ENCODE measurements at regions not wholly inside any gene's neighbourhood (a gene's known extent, or its start where the extent isn't known, plus 50 kb on each side); places are given as distances from the start of the nearest gene placed in this dataset.
"Not testable (repeated sequence)": the region's sequence is repeated elsewhere in the genome, so short reads cannot be mapped to it uniquely, and the experiment has no call there.

DNA sequence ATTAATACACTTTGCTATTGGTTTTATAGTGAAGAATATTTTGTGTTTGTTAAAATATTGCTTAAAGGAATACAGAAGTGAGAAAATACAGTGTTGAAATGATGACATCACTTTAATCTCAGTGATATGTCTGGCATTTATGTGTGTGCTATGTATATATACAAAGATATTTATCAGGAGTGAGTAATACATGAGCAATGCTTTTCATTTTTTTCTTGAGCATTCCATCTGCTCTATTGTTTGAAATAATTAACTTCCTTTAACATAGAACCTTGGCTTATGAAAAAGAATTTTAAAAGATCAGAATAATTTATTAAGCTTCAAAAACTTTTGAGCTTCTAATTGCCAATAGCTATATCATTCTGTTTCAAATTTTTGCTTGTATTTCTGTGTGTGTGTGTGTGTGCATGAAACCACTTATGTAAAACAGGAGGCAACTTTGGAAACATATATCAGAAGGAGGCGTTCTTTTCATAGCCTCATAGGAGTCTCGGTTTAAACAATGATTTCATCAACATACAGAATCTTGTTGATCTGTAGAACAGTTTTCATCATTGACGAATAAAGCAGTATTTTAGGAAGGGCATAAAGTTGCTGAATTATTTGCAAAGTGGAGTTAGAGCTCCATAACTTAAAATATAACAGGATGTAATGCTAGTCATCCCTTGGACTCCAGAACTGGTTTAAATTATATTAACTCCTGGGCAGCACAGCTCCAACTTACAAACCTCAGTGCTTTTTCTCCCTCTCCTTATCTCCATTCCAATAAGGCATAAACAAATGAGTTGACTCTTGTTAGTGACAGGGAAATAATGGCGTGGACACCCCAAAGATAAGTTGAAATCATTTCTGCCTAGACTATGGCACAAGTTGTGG lies 228.4 kb upstream of the DGKB start:
- Histone ChIP-seq H3K36me3 (no peaks in the 10 kb centered on the region), H3K9me3 (no peaks in the 10 kb centered on the region), H3K4me3 (no peak overlapping the region), H3K27me3 (no peaks in the 10 kb centered on the region), H3K27ac (no peak overlapping the region), H3K4me1 (no peaks in the 10 kb centered on the region)
- TF ChIP-seq, protein P1, sequence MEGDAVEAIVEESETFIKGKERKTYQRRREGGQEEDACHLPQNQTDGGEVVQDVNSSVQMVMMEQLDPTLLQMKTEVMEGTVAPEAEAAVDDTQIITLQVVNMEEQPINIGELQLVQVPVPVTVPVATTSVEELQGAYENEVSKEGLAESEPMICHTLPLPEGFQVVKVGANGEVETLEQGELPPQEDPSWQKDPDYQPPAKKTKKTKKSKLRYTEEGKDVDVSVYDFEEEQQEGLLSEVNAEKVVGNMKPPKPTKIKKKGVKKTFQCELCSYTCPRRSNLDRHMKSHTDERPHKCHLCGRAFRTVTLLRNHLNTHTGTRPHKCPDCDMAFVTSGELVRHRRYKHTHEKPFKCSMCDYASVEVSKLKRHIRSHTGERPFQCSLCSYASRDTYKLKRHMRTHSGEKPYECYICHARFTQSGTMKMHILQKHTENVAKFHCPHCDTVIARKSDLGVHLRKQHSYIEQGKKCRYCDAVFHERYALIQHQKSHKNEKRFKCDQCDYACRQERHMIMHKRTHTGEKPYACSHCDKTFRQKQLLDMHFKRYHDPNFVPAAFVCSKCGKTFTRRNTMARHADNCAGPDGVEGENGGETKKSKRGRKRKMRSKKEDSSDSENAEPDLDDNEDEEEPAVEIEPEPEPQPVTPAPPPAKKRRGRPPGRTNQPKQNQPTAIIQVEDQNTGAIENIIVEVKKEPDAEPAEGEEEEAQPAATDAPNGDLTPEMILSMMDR (IDR thresholded peaks at IDR 0.05), result no peak
- ATAC-seq (peak in 1 of 4 donors; percentile 49), DNase-seq (no peak), FAIRE-seq (no peak)
- intact Hi-C loops (cut with DNase I), result no loop called here
- WGBS, 2 donors, result 40 to 56% methylated on average over 4 of the region's 4 CpGs

DNA sequence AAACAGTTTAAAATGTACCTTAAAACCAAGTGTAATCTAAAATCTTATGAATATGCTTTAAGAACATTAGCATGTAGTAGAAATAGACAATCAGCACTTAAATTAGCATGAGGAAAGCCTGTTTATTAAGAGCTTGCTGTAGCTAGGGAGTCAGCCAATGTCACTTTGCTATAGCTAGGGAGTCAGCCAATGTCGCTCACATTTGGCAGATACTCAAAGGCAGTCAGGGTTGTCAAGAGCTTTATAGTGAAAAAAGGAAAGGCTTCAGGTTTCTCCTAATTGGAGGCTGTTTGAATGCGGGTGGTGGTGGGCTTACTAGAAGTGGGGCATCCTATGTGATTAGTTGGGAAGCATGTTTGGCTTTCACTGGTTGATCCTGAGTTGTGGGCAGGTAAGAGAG lies 226.2 kb upstream of the DGKB start:
- no peak for ATAC-seq
- Histone ChIP-seq H3K27me3 (no peaks in the 10 kb centered on the region), H3K4me3 (no peak overlapping the region), H3K9me3 (no peaks in the 10 kb centered on the region), H3K36me3 (no peaks in the 10 kb centered on the region), H3K27ac (no peak overlapping the region), H3K4me1 (no peaks in the 10 kb centered on the region)
- FAIRE-seq, result no peak
- 56 to 61% methylated on average over 2 of the region's 2 CpGs for WGBS, 2 donors
- TF ChIP-seq, protein P1 (IDR thresholded peaks at IDR 0.05), result no peak
- DNase-seq, result no peak
- intact Hi-C loops (cut with DNase I), result no loop called here

DNA sequence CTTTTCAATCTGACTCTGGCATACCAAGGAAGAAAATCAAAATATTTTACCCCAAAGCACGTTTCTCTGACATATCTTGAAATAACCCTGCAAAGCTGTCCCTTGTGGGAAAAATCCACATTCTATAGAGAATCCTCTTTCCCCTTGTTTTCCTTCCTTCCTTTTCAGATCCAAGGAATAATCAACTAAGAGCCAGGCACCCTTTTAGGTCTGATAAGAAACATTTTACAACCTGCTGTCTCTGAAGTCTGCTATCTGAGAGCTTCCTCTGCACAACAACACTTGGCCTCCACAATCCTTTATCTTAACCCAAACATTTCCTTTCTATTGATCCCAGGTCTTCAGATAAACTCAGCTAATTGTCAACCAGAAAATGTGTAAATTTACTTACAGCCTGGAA lies 224.1 kb upstream of the DGKB start:
- FAIRE-seq; intact Hi-C loops (cut with DNase I); DNase-seq; H3K36me3 ChIP-seq; H3K27me3 ChIP-seq; H3K4me3 ChIP-seq; H3K4me1 ChIP-seq; H3K9me3 ChIP-seq; ATAC-seq; H3K27ac ChIP-seq: not testable (repeated sequence)
- 18 to 30% methylated on average over 1 of the region's 1 CpG for WGBS, 2 donors

DNA sequence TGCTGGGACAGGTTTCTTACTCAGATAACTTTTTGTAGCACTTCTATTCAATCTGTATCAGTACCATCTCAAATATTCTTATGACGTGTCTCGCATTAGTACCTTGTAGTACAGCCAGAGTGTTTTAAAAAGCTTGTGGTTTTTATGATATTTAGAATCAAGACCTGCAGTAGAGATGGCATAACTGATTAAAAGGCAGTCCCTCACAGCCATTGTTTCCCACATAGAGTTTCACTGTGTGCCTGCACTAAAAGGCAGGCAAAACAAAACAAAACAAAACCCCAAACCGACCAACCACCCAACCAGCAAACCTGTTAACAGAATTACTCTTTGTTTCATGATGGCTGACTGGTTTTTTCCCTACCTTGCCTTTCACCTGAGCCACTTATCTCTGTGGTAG lies 221.3 kb upstream of the DGKB start:
- no peak for FAIRE-seq
- no peak for ATAC-seq
- no peaks in the 10 kb centered on the region for H3K27me3 ChIP-seq
- intact Hi-C loops (cut with DNase I), result no loop called here
- no peak overlapping the region for H3K4me3 ChIP-seq
- H3K36me3 ChIP-seq, result no peaks in the 10 kb centered on the region
- 29 to 38% methylated on average over 3 of the region's 3 CpGs for WGBS, 2 donors
- no peak for DNase-seq
- no peaks in the 10 kb centered on the region for H3K9me3 ChIP-seq
- TF ChIP-seq, protein P1 (IDR thresholded peaks at IDR 0.05), result no peak
- H3K4me1 ChIP-seq, result no peaks in the 10 kb centered on the region
- H3K27ac ChIP-seq, result no peak overlapping the region

DNA sequence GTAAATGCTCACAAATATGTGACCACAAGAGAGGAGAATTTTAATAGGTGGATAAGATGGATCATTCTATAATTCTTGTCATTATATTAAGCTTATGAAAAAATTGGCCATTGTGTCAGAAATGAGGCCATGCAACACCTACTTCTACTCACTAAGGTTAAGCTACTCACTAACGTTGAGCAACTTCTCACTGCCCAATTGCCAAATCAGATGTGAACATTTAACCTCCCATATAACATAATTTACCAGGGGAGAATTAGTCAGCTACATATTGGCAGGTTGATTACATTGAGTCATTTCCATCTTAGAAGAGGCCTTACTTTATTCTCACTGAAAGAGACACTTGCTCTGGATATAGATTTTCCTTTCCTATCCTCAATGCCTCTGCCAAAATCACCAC lies 211.2 kb upstream of the DGKB start:
- H3K27me3 ChIP-seq, result no peaks in the 10 kb centered on the region
- no peak overlapping the region for H3K4me3 ChIP-seq
- DNase-seq (no peak), ATAC-seq (no peak), FAIRE-seq (no peak)
- intact Hi-C loops (cut with DNase I), result no loop called here
- no peaks in the 10 kb centered on the region for H3K4me1 ChIP-seq
- no peaks in the 10 kb centered on the region for H3K36me3 ChIP-seq
- WGBS, 2 donors, result 47 to 65% methylated on average over 1 of the region's 1 CpG
- no peak overlapping the region for H3K27ac ChIP-seq
- TF ChIP-seq, protein P1 (IDR thresholded peaks at IDR 0.05), result no peak
- no peaks in the 10 kb centered on the region for H3K9me3 ChIP-seq

Data from pancreas (tissue), 10 donors.